ENCODE measurements at regions not wholly inside any gene's neighbourhood (a gene's known extent, or its start where the extent isn't known, plus 50 kb on each side); places are given as distances from the start of the nearest gene placed in this dataset.

- Histone ChIP-seq H3K4me3 (replicated peaks in 1 of 3) (no peak overlapping the region), H3K27ac (no peak overlapping the region), H3K9me3 (no peaks in the 10 kb centered on the region), H3K27me3 (no peaks in the 10 kb centered on the region), H3K36me3 (no peaks in the 10 kb centered on the region), H3K4me1 (no peaks in the 10 kb centered on the region)
- no peak for TF ChIP-seq CTCF (IDR thresholded peaks at IDR 0.05)
- no peak for TF ChIP-seq POLR2A (IDR thresholded peaks at IDR 0.05)
- WGBS, 2 donors = 76 to 81% methylated on average over 5 of the region's 5 CpGs
- DNase-seq = no peak
- intact Hi-C loops (cut with DNase I) = no loop called here
Observed at GRCh38 chr5:117235786-117236185, 661.2 kb upstream of the SEMA6A start.

- TF ChIP-seq CTCF (IDR thresholded peaks at IDR 0.05) (no peak), POLR2A (IDR thresholded peaks at IDR 0.05) (no peak)
Observed at GRCh38 chr5:117230375-117230774, 655.8 kb upstream of the SEMA6A start.

GRCh38 chr5:117220730-117221129 is 646.1 kb upstream of the SEMA6A start:
- Histone ChIP-seq H3K27me3 (no peaks in the 10 kb centered on the region), H3K4me3 (replicated peaks in 1 of 3) (no peak overlapping the region), H3K4me1 (no peaks in the 10 kb centered on the region), H3K9me3 (no peaks in the 10 kb centered on the region), H3K27ac (no peak overlapping the region), H3K36me3 (no peaks in the 10 kb centered on the region)
- intact Hi-C loops (cut with DNase I) = no loop called here
- 0% methylated on average over 1 of the region's 1 CpG for WGBS, 2 donors
- TF ChIP-seq CTCF (IDR thresholded peaks at IDR 0.05) (no peak), POLR2A (IDR thresholded peaks at IDR 0.05) (no peak)
- DNase-seq = no peak

More at GRCh38 chr5:117230375-117230774, 655.8 kb upstream of the SEMA6A start:
- no peaks in the 10 kb centered on the region for H3K9me3 ChIP-seq
- H3K27ac ChIP-seq = no peak overlapping the region
- H3K4me1 ChIP-seq = no peaks in the 10 kb centered on the region
- H3K36me3 ChIP-seq = no peaks in the 10 kb centered on the region
- DNase-seq = no peak
- intact Hi-C loops (cut with DNase I) = no loop called here
- H3K27me3 ChIP-seq = no peaks in the 10 kb centered on the region
- H3K4me3 ChIP-seq (replicated peaks in 1 of 3) = no peak overlapping the region
- WGBS, 2 donors = 86 to 90% methylated on average over 3 of the region's 3 CpGs

DNA sequence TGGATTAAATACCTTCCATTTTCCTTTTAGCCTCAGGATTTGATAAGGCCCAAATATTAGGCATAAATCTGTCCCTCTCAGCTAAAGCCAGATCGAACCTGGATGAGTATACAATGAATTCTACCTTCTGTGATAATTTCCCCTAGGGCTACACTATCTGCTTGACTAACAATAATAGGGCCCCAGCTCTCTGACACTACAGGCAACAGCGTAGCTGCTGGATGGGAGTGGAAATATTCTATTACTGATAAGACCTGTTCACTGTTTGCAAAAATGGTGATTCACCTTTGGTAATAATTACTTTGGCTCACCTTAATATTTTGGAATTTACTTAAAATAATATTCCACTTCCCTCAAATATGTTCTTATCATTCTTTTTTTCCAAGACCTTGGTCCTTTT is 644.2 kb upstream of the SEMA6A start:
- H3K27ac ChIP-seq = no peak overlapping the region
- 91 to 96% methylated on average over 2 of the region's 2 CpGs for WGBS, 2 donors
- no peaks in the 10 kb centered on the region for H3K4me1 ChIP-seq

GRCh38 chr5:117212866-117213265 is 638.2 kb upstream of the SEMA6A start:
- Histone ChIP-seq H3K4me1 (no peaks in the 10 kb centered on the region), H3K27me3 (no peaks in the 10 kb centered on the region), H3K36me3 (no peaks in the 10 kb centered on the region), H3K27ac (no peak overlapping the region), H3K9me3 (no peaks in the 10 kb centered on the region), H3K4me3 (replicated peaks in 1 of 3) (no peak overlapping the region)
- no peak for DNase-seq
- WGBS, 2 donors = 81% methylated on average over 1 of the region's 1 CpG
- intact Hi-C loops (cut with DNase I) = no loop called here
- no peak for TF ChIP-seq POLR2A (IDR thresholded peaks at IDR 0.05)
- no peak for TF ChIP-seq CTCF (IDR thresholded peaks at IDR 0.05)

More for the DNA sequence above, 644.2 kb upstream of the SEMA6A start:
- H3K36me3 ChIP-seq = no peaks in the 10 kb centered on the region
- DNase-seq = no peak
- H3K4me3 ChIP-seq (replicated peaks in 1 of 3) = no peak overlapping the region
- H3K9me3 ChIP-seq = no peaks in the 10 kb centered on the region
- no peaks in the 10 kb centered on the region for H3K27me3 ChIP-seq
- intact Hi-C loops (cut with DNase I) = no loop called here
- TF ChIP-seq CTCF (IDR thresholded peaks at IDR 0.05) (no peak), POLR2A (IDR thresholded peaks at IDR 0.05) (no peak)

Data from thyroid gland (tissue), 4 donors.